ENCODE measurements at regions not wholly inside any gene's neighbourhood (a gene's known extent, or its start where the extent isn't known, plus 50 kb on each side); places are given as distances from the start of the nearest gene placed in this dataset.

- TF ChIP-seq, protein P1, sequence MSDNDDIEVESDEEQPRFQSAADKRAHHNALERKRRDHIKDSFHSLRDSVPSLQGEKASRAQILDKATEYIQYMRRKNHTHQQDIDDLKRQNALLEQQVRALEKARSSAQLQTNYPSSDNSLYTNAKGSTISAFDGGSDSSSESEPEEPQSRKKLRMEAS (IDR thresholded peaks at IDR 0.05), result no peak
- no peak for TF ChIP-seq EP300 (IDR thresholded peaks at IDR 0.05; ENCODE audit: borderline replicate concordance in 1 of 2, low read depth in 2 of 2, low read length in 2 of 2)
- TF ChIP-seq CTCF (IDR thresholded peaks at IDR 0.05; ENCODE audit: control extremely low read depth in 1 of 3, insufficient read depth in 1 of 3, low read depth in 1 of 3, low read length in 3 of 3), result no peak
- TF ChIP-seq POLR2AphosphoS5 (IDR thresholded peaks at IDR 0.05; ENCODE audit: low read depth, low read length), result no peak
- no peak for TF ChIP-seq RAD21 (IDR thresholded peaks at IDR 0.05 in 1 of 2, conservative IDR thresholded peaks at IDR 0.05 in 1 of 2; ENCODE audit: low read depth in 2 of 2, low read length in 2 of 2)
- TF ChIP-seq POLR2A (IDR thresholded peaks at IDR 0.05; ENCODE audit: control extremely low read depth in 1 of 2, low read depth in 2 of 2, low read length in 2 of 2), result no peak
- no peak for TF ChIP-seq RFX5 (IDR thresholded peaks at IDR 0.05; ENCODE audit: borderline replicate concordance, low read depth, low read length)
- TF ChIP-seq GABPA (IDR thresholded peaks at IDR 0.05; ENCODE audit: borderline replicate concordance, insufficient read depth, low read length), result no peak
- TF ChIP-seq ZNF274 (IDR thresholded peaks at IDR 0.05; ENCODE audit: borderline replicate concordance, extremely low read depth, low read length), result no peak
Measured at GRCh38 chr11:95466416-95466815, 235.4 kb upstream of the SESN3 start.
